ENCODE measurements at regions not wholly inside any gene's neighbourhood (a gene's known extent, or its start where the extent isn't known, plus 50 kb on each side); places are given as distances from the start of the nearest gene placed in this dataset.
A peak's percentile ranks its signal among the peaks of the same experiment; 100 is the strongest.
"Not testable (repeated sequence)": the region's sequence is repeated elsewhere in the genome, so short reads cannot be mapped to it uniquely, and the experiment has no call there.

GRCh38 chr2:37782721-37783371, 111.4 kb upstream of the CDC42EP3 start:
- DNase-seq = peak in 2 of 3 experiments; percentile 18 to 24

- DNase-seq = no peak
Measured at GRCh38 chr2:37783545-37783944, 112.1 kb upstream of the CDC42EP3 start.

GRCh38 chr2:37784071-37784758, 112.8 kb upstream of the CDC42EP3 start:
- DNase-seq = peak in 1 of 3 experiments; percentile 15

- no peak for DNase-seq
Measured at GRCh38 chr2:37784759-37785149, 113.3 kb upstream of the CDC42EP3 start.

- no peak for DNase-seq
Measured at GRCh38 chr2:37786191-37786698, 114.8 kb upstream of the CDC42EP3 start.

GRCh38 chr2:37786854-37787253, 115.4 kb upstream of the CDC42EP3 start:
- peak; percentile 91 to 99 (median 98) for DNase-seq

- no peak for DNase-seq
Measured at GRCh38 chr2:37788602-37789209, 117.3 kb upstream of the CDC42EP3 start.

GRCh38 chr2:37790019-37790418, 118.6 kb upstream of the CDC42EP3 start:
- DNase-seq = no peak

- DNase-seq = no peak
Measured at GRCh38 chr2:37790462-37790861, 119.0 kb upstream of the CDC42EP3 start.

- DNase-seq = no peak
Measured at GRCh38 chr2:37792366-37792765, 120.9 kb upstream of the CDC42EP3 start.

GRCh38 chr2:37793004-37793403, 121.6 kb upstream of the CDC42EP3 start:
- no peak for DNase-seq

- no peak for DNase-seq
Measured at GRCh38 chr2:37794717-37795116, 123.3 kb upstream of the CDC42EP3 start.

- DNase-seq = peak in 2 of 3 experiments; percentile 11 to 41
Measured at GRCh38 chr2:37795456-37795855, 124.0 kb upstream of the CDC42EP3 start.

GRCh38 chr2:37795938-37796337, 124.5 kb upstream of the CDC42EP3 start:
- DNase-seq = peak in 1 of 3 experiments; percentile 37

GRCh38 chr2:37796481-37796880, 125.0 kb upstream of the CDC42EP3 start:
- no peak for DNase-seq

- no peak for DNase-seq
Measured at GRCh38 chr2:37797081-37797480, 125.6 kb upstream of the CDC42EP3 start.

GRCh38 chr2:37798315-37799005, 126.6 kb upstream of the RMDN2 start:
- DNase-seq = no peak

- no peak for DNase-seq
Measured at GRCh38 chr2:37800176-37800858, 124.8 kb upstream of the RMDN2 start.

- DNase-seq = peak in 1 of 3 experiments; percentile 24
Measured at GRCh38 chr2:37802211-37802752, 122.8 kb upstream of the RMDN2 start.

- DNase-seq = peak in 1 of 3 experiments; percentile 18
Measured at GRCh38 chr2:37802899-37803379, 122.1 kb upstream of the RMDN2 start.

- not testable (repeated sequence) for DNase-seq
Measured at GRCh38 chr2:37806004-37806403, 119.1 kb upstream of the RMDN2 start.

- peak in 1 of 3 experiments; percentile 10 for DNase-seq
Measured at GRCh38 chr2:37809525-37809924, 115.6 kb upstream of the RMDN2 start.
